Astrocyte of the spinal cord (primary cell): ENCODE measurements at regions not wholly inside any gene's neighbourhood (a gene's known extent, or its start where the extent isn't known, plus 50 kb on each side); places are given as distances from the start of the nearest gene placed in this dataset.

Experiments used
- DNase-seq: peaks from one replicate; pipeline ENCODE4 v3.0.0; 2011; ENCODE audit warnings: low read depth, low spot score
- H3K4me3 ChIP-seq: 2 replicates; pipeline ENCODE4 v1.5.1; 2011; ENCODE audit warnings: low read depth, mild to moderate bottlenecking, low read length, moderate library complexity
- CTCF ChIP-seq: IDR thresholded peaks from 2 replicates; pipeline ENCODE4 v1.5.1; 2012; ENCODE audit warnings: low read depth, mild to moderate bottlenecking, low read length, inconsistent platforms
- in situ Hi-C: cut with HindIII; loops from 2 replicates; pipeline ENCODE4 v1.10.0; 2017; ENCODE audit warnings: low sequenced_read_pairs

DNA sequence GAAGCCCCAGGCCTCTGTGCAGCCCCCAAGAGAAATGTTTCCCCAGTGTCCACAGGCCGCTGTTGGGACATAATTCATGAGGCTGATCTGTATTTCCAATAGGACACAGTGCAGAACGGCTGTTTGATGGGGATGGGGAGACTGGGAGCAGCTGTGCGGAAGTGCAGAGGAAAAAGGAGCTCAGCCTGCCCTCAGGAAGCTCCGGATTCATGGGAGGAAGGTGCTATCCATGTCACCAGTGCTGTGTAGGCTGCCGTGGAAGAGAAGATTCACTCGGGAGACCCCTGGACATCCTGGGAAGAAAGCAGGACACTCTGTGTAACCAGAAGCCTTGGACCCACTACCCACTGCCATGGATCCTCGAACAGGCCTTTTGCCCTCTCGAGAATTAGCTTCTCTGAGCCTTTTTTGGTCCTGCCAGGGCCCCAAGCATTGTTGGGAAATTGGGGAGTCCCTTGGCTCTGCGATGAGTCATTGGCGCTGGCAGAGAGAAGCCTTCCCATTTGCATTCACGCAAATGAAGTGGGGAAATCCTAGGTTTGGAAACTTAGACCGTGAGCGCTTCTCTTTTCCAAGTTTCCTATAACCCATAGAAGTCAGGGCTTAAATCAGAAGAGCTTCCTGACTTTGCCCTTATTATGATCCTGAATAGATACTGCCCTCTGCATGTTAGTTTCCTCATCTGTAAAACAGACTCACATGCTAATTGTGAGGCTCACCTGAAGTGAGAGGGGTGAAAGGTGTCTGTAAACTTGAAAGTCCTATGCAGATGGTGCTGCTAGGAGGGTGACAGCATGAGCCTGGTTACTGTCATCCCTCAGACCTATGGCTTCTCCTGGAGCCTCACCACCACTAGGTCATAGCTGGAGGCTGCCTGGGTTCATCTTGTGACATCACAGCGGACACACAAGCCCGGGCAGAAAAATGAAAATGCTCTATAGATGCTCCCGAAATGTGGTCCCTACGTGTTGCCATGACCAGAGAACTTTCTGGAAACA is 229.2 kb upstream of the B3GAT1 start:
- DNase-seq: no peak
- no peak overlapping the region for H3K4me3 ChIP-seq

DNA sequence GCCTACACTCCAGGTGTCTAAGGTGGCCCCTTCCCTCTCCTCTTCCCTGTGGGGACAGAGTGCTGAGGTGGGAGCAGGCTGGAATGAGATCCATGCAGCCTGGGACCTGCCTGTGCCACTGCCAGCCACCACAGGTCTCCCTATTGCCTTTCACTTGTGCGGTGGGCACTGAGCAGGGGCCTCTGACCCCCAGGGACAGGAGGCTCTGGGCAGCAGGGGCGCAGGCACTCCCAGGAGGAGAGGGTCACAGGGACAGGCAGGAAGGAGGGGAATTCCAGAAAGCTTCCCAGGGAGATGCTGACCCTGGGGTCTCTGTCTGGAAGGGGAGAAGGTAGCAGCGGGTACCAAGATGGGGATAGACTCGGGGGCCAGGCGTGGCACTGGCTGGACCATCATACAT is 228.5 kb upstream of the B3GAT1 start:
- no peak overlapping the region for H3K4me3 ChIP-seq
- no peak for TF ChIP-seq CTCF
- DNase-seq: no peak
- in situ Hi-C loops: no loop called here

More for the DNA sequence above, 229.2 kb upstream of the B3GAT1 start:
- in situ Hi-C loops: no loop called here
- TF ChIP-seq CTCF: no peak

DNA sequence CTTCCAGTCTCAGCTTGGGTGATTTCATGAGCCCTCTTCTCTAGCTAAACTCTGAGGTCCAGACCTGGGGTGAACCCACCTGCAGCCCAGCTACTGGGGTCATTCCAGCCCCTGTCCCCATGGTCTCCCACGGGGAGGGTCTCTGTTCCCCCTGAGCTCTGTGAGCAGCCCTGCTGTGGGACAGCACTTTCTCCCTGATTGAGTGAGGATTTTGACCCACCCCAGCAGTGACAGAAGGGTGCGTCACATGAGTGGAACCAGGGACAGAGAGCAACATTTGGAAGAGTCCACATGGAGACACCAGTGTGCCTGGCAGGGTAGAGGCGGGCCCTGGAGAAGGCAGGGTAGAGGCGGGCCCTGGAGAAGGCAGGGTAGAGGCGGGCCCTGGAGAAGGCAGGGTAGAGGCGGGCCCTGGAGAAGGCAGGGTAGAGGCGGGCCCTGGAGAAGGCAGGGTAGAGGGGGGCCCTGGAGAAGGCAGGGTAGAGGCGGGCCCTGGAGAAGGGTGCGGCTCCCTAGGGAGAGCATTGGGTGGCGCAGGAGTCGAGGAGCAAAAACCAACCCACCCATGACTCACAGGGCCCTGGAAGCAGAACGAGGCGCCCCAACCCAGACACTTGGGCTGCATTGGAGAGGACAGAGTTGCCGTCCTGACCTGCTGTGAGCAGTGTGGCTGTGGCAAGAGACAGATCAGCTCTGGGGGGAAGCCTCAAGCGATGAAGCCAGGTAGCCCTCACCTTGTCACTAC is 227.7 kb upstream of the B3GAT1 start:
- H3K4me3 ChIP-seq: no peak overlapping the region
- in situ Hi-C loops: no loop called here
- no peak for DNase-seq
- no peak for TF ChIP-seq CTCF

- no peak for TF ChIP-seq CTCF
- in situ Hi-C loops: no loop called here
- H3K4me3 ChIP-seq: no peak overlapping the region
- DNase-seq: no peak
These were observed 226.9 kb upstream of the B3GAT1 start for GRCh38 chr11:134638796-134639430.

- TF ChIP-seq CTCF: no peak
- in situ Hi-C loops: no loop called here
- no peak overlapping the region for H3K4me3 ChIP-seq
- no peak for DNase-seq
These were observed 225.3 kb upstream of the B3GAT1 start for GRCh38 chr11:134637091-134638015.
